Lower leg skin (tissue), 4 donors: ENCODE measurements at regions not wholly inside any gene's neighbourhood (a gene's known extent, or its start where the extent isn't known, plus 50 kb on each side); places are given as distances from the start of the nearest gene placed in this dataset.

Experiments
- DNase-seq, 2 donors: peaks; one replicate each; pipeline ENCODE4 v3.0.0-alpha.2; 2019; ENCODE audit warnings: low spot score in 2 of 2
- H3K4me3 ChIP-seq: fragments of 200-600 bp; sonication (generic); 2 replicates; pipeline ENCODE4 v1.5.1; 2017; ENCODE audit warnings: mild to moderate bottlenecking, low read depth; ENCODE audit not compliant: poor library complexity, severe bottlenecking
- CTCF ChIP-seq, 3 donors: fragments of 450-650 bp; IDR thresholded peaks; one replicate each; pipeline ENCODE4 v1.5.1; 2016; ENCODE audit warnings: antibody characterized with exemption in 3 of 3, mild to moderate bottlenecking in 3 of 3, moderate library complexity in 2 of 3
- POLR2A ChIP-seq, 2 donors: fragments of 450-650 bp; IDR thresholded peaks; one replicate each; pipeline ENCODE4 v1.6.1; 2016 to 2017; ENCODE audit warnings: antibody characterized with exemption in 2 of 2, mild to moderate bottlenecking in 1 of 2, moderate library complexity in 1 of 2
- WGBS, 2 donors: methylation state at CpG; one replicate each; pipeline ENCODE4 v1.1.5; 2018; 5-methylcytosine and 5-hydroxymethylcytosine counted together
- intact Hi-C: fragments of 100-400 bp; cut with DNase I; formaldehyde crosslinking; loops from one replicate; pipeline ENCODE4 v1.15.0; 2023; ENCODE audit warnings: low total_unique reads

DNA sequence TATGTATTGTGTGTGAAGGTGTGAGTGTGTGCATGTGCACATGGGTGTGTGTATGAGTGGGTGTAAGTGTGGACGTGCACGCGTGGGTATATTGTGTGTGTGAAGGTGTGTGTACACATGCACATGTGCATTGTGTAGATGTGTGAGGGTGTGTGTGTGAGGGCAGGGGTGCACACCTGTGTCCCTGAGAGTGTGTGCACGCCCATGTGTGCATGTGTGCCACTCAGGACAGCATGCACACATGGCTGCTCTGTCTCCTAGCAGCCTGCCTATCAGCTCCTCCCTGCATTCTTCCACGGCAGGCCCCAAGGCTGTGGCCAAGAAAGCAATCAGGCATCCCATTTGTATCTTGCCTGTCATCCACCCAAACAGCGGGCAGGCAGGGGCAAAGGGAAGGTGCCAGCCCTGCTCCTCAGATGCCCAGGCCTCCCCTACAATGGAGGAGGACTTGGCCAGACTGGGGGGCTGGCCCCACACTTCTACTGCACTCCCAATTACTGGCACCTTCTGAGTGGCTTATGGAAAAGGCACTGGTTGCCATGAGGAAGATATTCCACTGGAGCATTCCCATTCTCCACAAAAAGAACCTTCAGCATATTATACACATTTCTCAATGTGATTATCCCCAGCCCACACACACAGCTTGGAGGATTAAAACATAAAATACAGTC lies 380.4 kb upstream of the ZMIZ1 start:
- 82 to 87% methylated on average over 5 to 6 of the region's 6 CpGs for WGBS, 2 donors
- no peak overlapping the region for H3K4me3 ChIP-seq
- no peak for DNase-seq
- no peak for TF ChIP-seq POLR2A (IDR thresholded peaks at IDR 0.05)
- TF ChIP-seq CTCF (IDR thresholded peaks at IDR 0.05): no peak
- intact Hi-C loops: no loop called here

- TF ChIP-seq CTCF (IDR thresholded peaks at IDR 0.05): no peak
- TF ChIP-seq POLR2A (IDR thresholded peaks at IDR 0.05): no peak
- no peak for DNase-seq
- intact Hi-C loops: no loop called here
- WGBS, 2 donors: 25% methylated on average over 13 of the region's 13 CpGs
- no peak overlapping the region for H3K4me3 ChIP-seq
Measured at GRCh38 chr10:78688901-78689583, 379.7 kb upstream of the ZMIZ1 start.

DNA sequence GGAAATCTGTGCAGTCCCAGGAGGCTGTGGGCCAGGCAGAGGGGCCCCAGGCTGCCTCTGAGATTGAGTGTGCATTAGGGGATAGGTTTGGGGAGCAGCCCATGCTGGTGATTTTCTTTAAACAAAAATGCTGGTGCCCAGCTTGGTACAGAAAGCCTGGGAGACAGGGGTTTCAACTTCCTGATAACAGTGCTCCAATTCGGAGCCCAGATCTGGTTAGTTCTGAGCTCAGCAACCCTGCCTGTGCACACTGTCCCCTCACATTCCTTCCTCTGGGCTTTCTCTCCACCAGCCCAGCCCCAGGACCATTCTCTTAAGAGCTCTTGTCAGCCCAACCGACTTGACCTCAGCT lies 379.2 kb upstream of the ZMIZ1 start:
- intact Hi-C loops: no loop called here
- no peak for DNase-seq
- no peak overlapping the region for H3K4me3 ChIP-seq
- TF ChIP-seq CTCF (IDR thresholded peaks at IDR 0.05): no peak
- TF ChIP-seq POLR2A (IDR thresholded peaks at IDR 0.05): no peak
- WGBS, 2 donors: 35 to 56% methylated on average over 2 of the region's 2 CpGs

GRCh38 chr10:78690354-78691111 lies 378.2 kb upstream of the ZMIZ1 start:
- no peak overlapping the region for H3K4me3 ChIP-seq
- intact Hi-C loops: no loop called here
- DNase-seq: no peak
- TF ChIP-seq CTCF (IDR thresholded peaks at IDR 0.05) (no peak), POLR2A (IDR thresholded peaks at IDR 0.05) (no peak)
- 86 to 88% methylated on average over 3 of the region's 3 CpGs for WGBS, 2 donors

DNA sequence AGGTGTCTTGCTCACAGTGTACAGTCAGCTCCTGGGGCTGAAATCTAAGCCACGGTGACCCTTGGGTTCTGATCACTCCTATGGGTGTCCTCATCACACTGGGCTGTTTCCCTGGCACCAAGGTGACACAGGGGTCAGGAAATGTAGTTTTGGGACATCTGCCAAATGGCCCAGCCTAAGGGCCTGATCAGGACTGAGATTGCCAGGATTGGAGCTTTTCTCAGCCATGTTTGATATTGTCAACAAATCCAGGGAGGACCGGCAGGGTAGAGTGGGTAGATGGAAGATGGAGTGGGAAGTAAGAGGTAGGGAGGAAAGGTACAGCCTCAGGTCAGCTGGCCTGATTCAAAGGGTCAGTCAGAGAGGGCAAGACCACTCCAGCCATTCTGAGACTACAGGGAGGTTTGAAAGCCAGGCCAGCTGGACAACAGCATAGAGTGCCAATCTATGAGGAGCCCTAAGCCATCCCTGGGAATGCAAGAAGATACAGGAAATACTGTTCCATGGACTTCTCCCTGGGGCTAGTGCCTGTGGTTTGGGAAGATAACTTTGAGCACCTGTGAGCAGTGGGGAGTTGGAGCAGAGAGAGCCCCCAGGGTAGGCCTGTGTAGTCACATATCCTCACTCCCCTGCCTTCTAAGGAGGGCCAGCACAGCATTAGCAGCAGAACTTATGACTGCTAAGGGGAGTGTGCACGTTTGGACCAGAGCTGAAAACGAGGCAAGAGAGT lies 377.3 kb upstream of the ZMIZ1 start:
- intact Hi-C loops: no loop called here
- no peak for DNase-seq
- no peak overlapping the region for H3K4me3 ChIP-seq
- 68 to 76% methylated on average over 4 of the region's 4 CpGs for WGBS, 2 donors
- TF ChIP-seq CTCF (IDR thresholded peaks at IDR 0.05) (no peak), POLR2A (IDR thresholded peaks at IDR 0.05) (no peak)
